ENCODE measurements at regions not wholly inside any gene's neighbourhood (a gene's known extent, or its start where the extent isn't known, plus 50 kb on each side); places are given as distances from the start of the nearest gene placed in this dataset.

DNA sequence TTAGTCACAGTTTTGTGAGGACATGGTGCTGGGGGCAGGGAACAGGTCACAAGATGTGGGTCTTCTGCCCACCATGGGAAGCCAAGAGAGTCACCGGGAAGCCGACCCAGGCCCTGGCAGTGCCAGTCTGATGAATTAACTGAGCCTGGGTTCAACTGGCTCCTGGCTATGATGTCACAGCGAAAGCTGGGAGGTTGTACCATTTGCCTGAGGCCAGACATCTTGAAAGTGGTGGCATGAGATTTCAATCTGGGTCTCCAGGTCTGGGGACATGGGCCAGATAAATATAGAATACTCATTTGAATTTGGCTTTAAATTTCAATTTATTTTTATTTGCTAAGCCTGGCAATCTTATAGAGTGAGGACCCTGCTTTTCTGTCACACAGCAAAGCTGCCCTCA, 280.9 kb downstream of the NSG2 start:
- TF ChIP-seq, protein P1, sequence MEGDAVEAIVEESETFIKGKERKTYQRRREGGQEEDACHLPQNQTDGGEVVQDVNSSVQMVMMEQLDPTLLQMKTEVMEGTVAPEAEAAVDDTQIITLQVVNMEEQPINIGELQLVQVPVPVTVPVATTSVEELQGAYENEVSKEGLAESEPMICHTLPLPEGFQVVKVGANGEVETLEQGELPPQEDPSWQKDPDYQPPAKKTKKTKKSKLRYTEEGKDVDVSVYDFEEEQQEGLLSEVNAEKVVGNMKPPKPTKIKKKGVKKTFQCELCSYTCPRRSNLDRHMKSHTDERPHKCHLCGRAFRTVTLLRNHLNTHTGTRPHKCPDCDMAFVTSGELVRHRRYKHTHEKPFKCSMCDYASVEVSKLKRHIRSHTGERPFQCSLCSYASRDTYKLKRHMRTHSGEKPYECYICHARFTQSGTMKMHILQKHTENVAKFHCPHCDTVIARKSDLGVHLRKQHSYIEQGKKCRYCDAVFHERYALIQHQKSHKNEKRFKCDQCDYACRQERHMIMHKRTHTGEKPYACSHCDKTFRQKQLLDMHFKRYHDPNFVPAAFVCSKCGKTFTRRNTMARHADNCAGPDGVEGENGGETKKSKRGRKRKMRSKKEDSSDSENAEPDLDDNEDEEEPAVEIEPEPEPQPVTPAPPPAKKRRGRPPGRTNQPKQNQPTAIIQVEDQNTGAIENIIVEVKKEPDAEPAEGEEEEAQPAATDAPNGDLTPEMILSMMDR (IDR thresholded peaks at IDR 0.05; ENCODE audit: extremely low read depth in 1 of 2, insufficient read depth in 1 of 2, low read depth in 1 of 2, low read length in 2 of 2): no peak
- no peak for TF ChIP-seq POLR2A (IDR thresholded peaks at IDR 0.05; ENCODE audit: low read depth, low read length)
